ENCODE measurements at regions not wholly inside any gene's neighbourhood (a gene's known extent, or its start where the extent isn't known, plus 50 kb on each side); places are given as distances from the start of the nearest gene placed in this dataset.

- FAIRE-seq: no peak
Observed at GRCh38 chr22:49031746-49032330, 795.8 kb downstream of the BRD1 start.

DNA sequence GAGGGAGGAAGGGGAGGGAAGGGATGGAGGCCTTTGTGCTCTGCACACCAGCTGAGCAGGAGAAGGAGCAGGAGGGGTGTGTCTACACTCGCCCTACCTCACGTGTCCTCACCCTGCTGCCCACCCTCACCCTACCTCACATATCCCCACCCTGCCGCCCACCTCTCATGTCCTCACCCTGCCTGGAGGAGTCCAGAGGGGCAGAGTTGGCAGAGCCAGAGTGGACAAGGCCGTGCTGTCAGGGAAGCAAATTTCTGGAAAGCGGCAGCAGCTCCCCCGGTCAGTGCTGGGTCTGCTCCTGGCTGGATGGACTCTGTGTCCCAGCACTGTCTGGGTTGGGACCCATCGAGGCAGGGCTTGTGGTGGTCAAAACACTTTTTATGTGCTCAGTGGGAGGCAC, 799.6 kb downstream of the BRD1 start:
- no peak for FAIRE-seq

DNA sequence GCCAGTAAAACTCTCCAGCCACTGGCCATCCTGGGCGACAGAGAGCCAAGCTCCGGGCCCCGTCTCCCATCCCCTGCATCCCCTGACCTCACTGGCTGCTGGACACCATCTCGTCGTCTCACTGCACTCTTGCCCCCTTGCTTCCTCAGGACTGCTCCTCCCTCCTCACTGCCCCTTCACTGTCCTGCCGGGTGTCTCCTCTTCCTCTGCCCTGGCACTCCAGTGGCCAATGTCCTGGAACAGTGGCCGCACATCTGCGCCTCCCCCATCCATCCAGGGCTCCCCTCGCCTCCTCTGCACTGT, 800.4 kb downstream of the BRD1 start:
- FAIRE-seq: no peak

GRCh38 chr22:49026494-49027367, 800.9 kb downstream of the BRD1 start:
- no peak for FAIRE-seq

DNA sequence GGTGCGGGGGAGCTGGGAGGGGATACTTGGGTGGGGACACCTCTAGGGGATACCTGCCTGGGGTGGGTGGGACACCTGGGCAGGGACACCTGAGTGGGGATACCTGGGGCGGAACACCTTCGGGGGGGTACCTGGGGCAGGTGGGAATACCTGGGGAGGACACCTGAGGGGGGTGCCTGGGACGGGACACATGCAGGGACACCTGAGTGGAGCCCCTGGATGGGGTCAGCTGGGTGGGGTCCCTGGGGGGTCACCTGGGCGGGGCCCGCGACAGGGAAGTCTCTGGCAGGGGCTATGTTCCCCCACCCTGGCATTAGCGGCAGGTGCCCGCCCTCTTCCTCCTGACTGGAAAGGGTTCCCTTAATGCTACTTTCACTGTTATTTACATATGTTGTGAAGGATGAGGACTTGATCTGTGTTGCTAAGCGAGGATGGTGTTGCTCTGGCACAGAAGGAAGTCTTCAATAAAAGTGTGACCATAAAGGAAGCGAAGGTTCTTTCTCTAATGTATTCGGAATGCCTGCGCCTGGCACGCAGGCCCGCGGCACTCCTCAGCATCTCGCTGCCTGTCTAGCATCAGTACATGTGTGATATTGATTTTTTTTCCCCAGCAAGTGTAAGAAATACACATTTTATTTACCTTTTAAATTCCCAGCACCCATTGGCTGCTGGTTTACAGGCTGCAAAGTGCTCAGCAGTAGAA, 801.7 kb downstream of the BRD1 start:
- no peak for FAIRE-seq

- FAIRE-seq: no peak
Observed at GRCh38 chr22:49024775-49025440, 802.8 kb downstream of the BRD1 start.

DNA sequence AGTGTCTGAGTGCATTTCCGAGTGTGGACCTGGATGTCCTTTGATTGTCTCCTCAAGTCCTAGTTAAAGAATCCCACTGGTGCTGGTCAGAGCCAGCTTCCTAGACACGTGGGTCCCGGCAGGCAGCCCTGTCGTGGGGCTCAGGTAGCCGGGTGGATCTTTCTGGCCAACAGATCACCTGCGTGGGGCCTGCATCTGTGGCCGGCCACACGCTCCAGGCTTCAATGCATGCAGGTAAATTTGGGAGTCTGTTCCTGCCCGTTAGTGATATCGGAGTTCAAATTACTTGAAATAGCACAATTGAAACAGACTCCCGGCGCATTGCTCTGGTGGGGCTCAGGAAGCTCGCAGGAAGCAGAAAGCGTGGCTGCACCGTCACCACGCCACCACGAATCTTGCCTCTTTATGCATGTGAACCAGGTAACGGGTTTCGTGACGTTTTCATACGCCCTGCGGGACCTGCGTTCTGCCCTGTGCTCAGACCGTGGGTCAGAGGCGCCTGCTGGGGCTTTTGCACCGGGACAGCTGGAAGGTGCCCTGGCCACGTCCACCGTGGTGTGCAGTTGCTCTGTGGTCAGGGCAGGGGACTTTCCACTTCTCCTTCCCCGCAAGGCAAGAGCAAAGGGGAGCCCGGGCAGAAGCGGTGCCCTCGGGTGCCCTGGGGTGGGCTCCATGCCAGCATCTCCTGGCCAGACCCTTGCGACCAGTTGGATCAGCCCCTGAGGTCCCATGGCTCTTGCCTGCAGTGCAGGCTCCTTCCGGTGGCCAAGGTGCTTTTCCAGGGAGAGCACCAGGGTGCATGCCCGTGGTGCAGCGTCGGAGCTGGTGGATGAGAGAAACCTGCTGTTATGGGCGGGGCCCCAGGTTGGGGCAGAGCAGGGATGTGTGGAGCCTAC, 803.5 kb downstream of the BRD1 start:
- no peak for FAIRE-seq

GRCh38 chr22:49023161-49023878, 804.4 kb downstream of the BRD1 start:
- FAIRE-seq: no peak

- no peak for FAIRE-seq
Observed at GRCh38 chr22:49022816-49023160, 804.9 kb downstream of the BRD1 start.

- FAIRE-seq: no peak
Observed at GRCh38 chr22:49021926-49022815, 805.5 kb downstream of the BRD1 start.

- no peak for FAIRE-seq
Observed at GRCh38 chr22:49021131-49021925, 806.3 kb downstream of the BRD1 start.

GRCh38 chr22:49019737-49020713, 807.6 kb downstream of the BRD1 start:
- FAIRE-seq: no peak

DNA sequence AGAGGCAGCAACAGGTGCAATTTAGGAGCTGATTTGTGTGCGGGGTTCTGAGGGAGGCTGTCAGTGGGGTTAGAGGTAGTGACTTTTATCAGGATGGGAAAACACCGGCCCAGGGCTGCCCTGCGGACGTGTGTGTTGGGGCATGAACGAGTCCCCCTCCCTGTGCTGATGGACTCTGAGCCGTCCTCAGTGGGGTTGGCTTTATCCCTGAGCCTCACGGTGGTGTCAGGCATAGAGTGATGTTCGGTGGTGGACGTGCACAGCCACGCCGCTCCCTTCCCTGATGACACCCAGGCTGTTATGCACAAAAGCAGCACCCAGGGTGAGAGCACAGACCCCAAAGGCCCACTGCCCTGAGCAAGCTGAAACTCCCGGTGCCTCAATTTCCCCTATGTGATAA, 809.1 kb downstream of the BRD1 start:
- FAIRE-seq: no peak

GRCh38 chr22:49017482-49018329, 810.0 kb downstream of the BRD1 start:
- FAIRE-seq: no peak

- FAIRE-seq: no peak
Observed at GRCh38 chr22:49016909-49017481, 810.7 kb downstream of the BRD1 start.

DNA sequence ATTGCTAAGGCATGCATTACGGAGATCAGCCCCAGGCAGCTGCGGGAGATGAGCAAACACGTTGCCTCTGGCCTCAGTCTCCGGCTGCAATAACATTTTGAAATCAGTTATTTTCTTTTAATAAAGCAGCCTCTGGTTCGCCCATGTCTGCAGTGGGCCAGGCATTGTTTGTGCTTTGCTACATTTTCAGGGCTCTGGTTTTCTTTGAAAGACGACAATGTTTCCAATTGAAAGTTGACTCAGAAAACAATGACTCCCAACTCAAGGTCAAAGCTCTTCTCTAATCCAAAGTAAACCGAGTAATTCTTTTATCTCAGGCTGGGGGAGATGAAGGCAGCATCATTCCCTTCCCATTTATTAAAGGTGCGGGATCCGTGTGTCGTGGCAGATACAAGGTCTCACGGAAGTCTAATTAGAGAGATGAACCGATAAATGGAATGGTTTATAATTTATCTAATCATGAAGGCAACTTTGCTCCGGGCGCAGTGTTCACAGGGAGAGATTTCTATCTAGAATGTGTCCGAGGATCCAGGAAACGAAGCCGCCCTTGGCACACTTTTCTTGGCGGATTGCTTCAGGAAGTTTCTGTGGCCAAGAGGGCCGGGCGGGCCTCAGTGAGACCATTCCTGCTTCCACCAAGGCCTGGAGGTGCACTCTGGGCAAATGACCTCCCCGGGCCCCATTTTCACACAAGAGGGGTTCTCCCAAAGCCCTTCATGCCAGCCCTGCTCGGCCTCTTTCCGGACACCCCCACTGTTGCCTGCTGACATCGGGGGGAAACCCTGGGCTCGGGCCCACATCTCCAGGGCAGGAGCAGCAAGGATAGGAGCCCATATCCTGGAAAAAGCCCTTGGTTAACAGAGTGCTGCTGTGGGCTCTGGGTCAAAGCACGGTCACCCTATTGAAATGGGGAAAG, 811.4 kb downstream of the BRD1 start:
- no peak for FAIRE-seq
